Upper lobe of left lung (tissue), 4 donors: ENCODE measurements at regions not wholly inside any gene's neighbourhood (a gene's known extent, or its start where the extent isn't known, plus 50 kb on each side); places are given as distances from the start of the nearest gene placed in this dataset.

ENCODE experiments used
- CTCF ChIP-seq, 6 experiments: fragments of 450-650 bp in 4 of 6; fragments of 200-600 bp in 2 of 6; sonication (generic) in 2 of 6; IDR thresholded peaks; one replicate each; pipeline ENCODE4 v1.5.1; 2016 to 2019; ENCODE audit warnings: antibody characterized with exemption in 6 of 6
- POLR2AphosphoS5 ChIP-seq, 2 donors: sonication (generic); formaldehyde crosslinking; IDR thresholded peaks; one replicate each; pipeline ENCODE4 v1.5.1; 2017; ENCODE audit warnings: antibody characterized with exemption in 2 of 2

GRCh38 chr1:79979346-79979745 is 972.8 kb upstream of the ADGRL4 start:
- TF ChIP-seq CTCF (IDR thresholded peaks at IDR 0.05) (no peak), POLR2AphosphoS5 (IDR thresholded peaks at IDR 0.05) (no peak)
